HUES48 (cell line): ENCODE measurements at regions not wholly inside any gene's neighbourhood (a gene's known extent, or its start where the extent isn't known, plus 50 kb on each side); places are given as distances from the start of the nearest gene placed in this dataset.

ENCODE experiments used
- H3K27ac ChIP-seq: one replicate; pipeline ENCODE4 v1.7.0; 2013; ENCODE audit warnings: low read depth, low read length, inconsistent platforms
- H3K27me3 ChIP-seq: 2 replicates; pipeline ENCODE4 v1.6.1; 2013; ENCODE audit warnings: mild to moderate bottlenecking, low read length; ENCODE audit not compliant: control insufficient read depth, insufficient read depth
- H3K36me3 ChIP-seq: 2 replicates; pipeline ENCODE4 v1.6.1; 2013; ENCODE audit warnings: low read length; ENCODE audit not compliant: control insufficient read depth, insufficient read depth
- H3K4me1 ChIP-seq: 2 replicates; pipeline ENCODE4 v1.6.1; 2013; ENCODE audit warnings: mild to moderate bottlenecking, low read length; ENCODE audit not compliant: control insufficient read depth, insufficient read depth
- H3K4me3 ChIP-seq: 2 replicates; pipeline ENCODE4 v1.5.1; 2013; ENCODE audit warnings: mild to moderate bottlenecking, low read depth, low read length
- H3K9ac ChIP-seq: 2 replicates; pipeline ENCODE4 v1.6.1; 2013; ENCODE audit warnings: mild to moderate bottlenecking, low read depth, low read length, moderate library complexity
- H3K9me3 ChIP-seq: 2 replicates; pipeline ENCODE4 v1.6.1; 2013; ENCODE audit warnings: low read length; ENCODE audit not compliant: control insufficient read depth, insufficient read depth

- H3K27ac ChIP-seq: no peak overlapping the region
- no peaks in the 10 kb centered on the region for H3K36me3 ChIP-seq
- no peak overlapping the region for H3K9ac ChIP-seq
- H3K9me3 ChIP-seq: peaks cover 2% of the 10 kb centered on the region; the same call in 1 of the 2 replicates
- H3K4me3 ChIP-seq: no peak overlapping the region
- no peaks in the 10 kb centered on the region for H3K4me1 ChIP-seq
- no peaks in the 10 kb centered on the region for H3K27me3 ChIP-seq
These were observed 223.7 kb upstream of the SULF2 start for GRCh38 chr20:48008850-48009515.

- peaks cover 5% of the 10 kb centered on the region; the same call in 1 of the 2 replicates for H3K4me1 ChIP-seq
- H3K27ac ChIP-seq: no peak overlapping the region
These were observed 222.1 kb upstream of the SULF2 start for GRCh38 chr20:48007351-48007750.

GRCh38 chr20:48006036-48006833 is 221.0 kb upstream of the SULF2 start:
- Histone ChIP-seq H3K4me1 (peaks cover 6% of the 10 kb centered on the region; the same call in 1 of the 2 replicates), H3K9me3 (no peaks in the 10 kb centered on the region; the same call in 1 of the 2 replicates), H3K9ac (no peak overlapping the region), H3K4me3 (no peak overlapping the region), H3K27me3 (no peaks in the 10 kb centered on the region), H3K27ac (no peak overlapping the region), H3K36me3 (no peaks in the 10 kb centered on the region)

More at GRCh38 chr20:48007351-48007750, 222.1 kb upstream of the SULF2 start:
- Histone ChIP-seq H3K9ac (no peak overlapping the region), H3K36me3 (no peaks in the 10 kb centered on the region), H3K4me3 (no peak overlapping the region), H3K27me3 (no peaks in the 10 kb centered on the region), H3K9me3 (peaks cover 2% of the 10 kb centered on the region; the same call in 1 of the 2 replicates)

- Histone ChIP-seq H3K9ac (no peak overlapping the region), H3K4me3 (no peak overlapping the region), H3K36me3 (no peaks in the 10 kb centered on the region), H3K27me3 (no peaks in the 10 kb centered on the region), H3K4me1 (peaks cover 6% of the 10 kb centered on the region; the same call in 1 of the 2 replicates), H3K27ac (no peak overlapping the region), H3K9me3 (no peaks in the 10 kb centered on the region)
These were observed 217.7 kb upstream of the SULF2 start for GRCh38 chr20:48003021-48003420.

GRCh38 chr20:48002517-48002970 is 217.3 kb upstream of the SULF2 start:
- Histone ChIP-seq H3K4me3 (no peak overlapping the region), H3K9ac (no peak overlapping the region), H3K4me1 (peaks cover 6% of the 10 kb centered on the region; the same call in 1 of the 2 replicates), H3K27me3 (no peaks in the 10 kb centered on the region), H3K36me3 (no peaks in the 10 kb centered on the region), H3K27ac (no peak overlapping the region), H3K9me3 (no peaks in the 10 kb centered on the region)

- Histone ChIP-seq H3K27me3 (no peaks in the 10 kb centered on the region), H3K9ac (no peak overlapping the region), H3K9me3 (peaks cover 2% of the 10 kb centered on the region; the same call in 1 of the 2 replicates), H3K36me3 (no peaks in the 10 kb centered on the region), H3K4me3 (no peak overlapping the region), H3K4me1 (peaks cover 19% of the 10 kb centered on the region), H3K27ac (no peak overlapping the region)
These were observed 213.9 kb upstream of the SULF2 start for GRCh38 chr20:47999166-47999565.

GRCh38 chr20:47998736-47999135 is 213.5 kb upstream of the SULF2 start:
- Histone ChIP-seq H3K27me3 (no peaks in the 10 kb centered on the region), H3K4me1 (peaks cover 19% of the 10 kb centered on the region), H3K9me3 (peaks cover 6% of the 10 kb centered on the region), H3K9ac (no peak overlapping the region), H3K4me3 (no peak overlapping the region), H3K27ac (no peak overlapping the region), H3K36me3 (peaks cover 2% of the 10 kb centered on the region; the same call in 1 of the 2 replicates)

- peaks cover 23% of the 10 kb centered on the region for H3K4me1 ChIP-seq
- no peak overlapping the region for H3K9ac ChIP-seq
- H3K9me3 ChIP-seq: peaks cover 22% of the 10 kb centered on the region
- H3K27ac ChIP-seq: no peak overlapping the region
- no peak overlapping the region; the same call in 1 of the 2 replicates for H3K4me3 ChIP-seq
- no peaks in the 10 kb centered on the region for H3K27me3 ChIP-seq
- peaks cover 3% of the 10 kb centered on the region; the same call in 1 of the 2 replicates for H3K36me3 ChIP-seq
These were observed 210.4 kb upstream of the SULF2 start for GRCh38 chr20:47995661-47996060.

GRCh38 chr20:47993817-47994216 is 208.5 kb upstream of the SULF2 start:
- H3K9ac ChIP-seq: no peak overlapping the region
- no peaks in the 10 kb centered on the region for H3K27me3 ChIP-seq
- peaks cover 22% of the 10 kb centered on the region for H3K9me3 ChIP-seq
- no peak overlapping the region for H3K4me3 ChIP-seq
- H3K36me3 ChIP-seq: peaks cover 3% of the 10 kb centered on the region; the same call in 1 of the 2 replicates
- no peak overlapping the region for H3K27ac ChIP-seq
- peaks cover 23% of the 10 kb centered on the region for H3K4me1 ChIP-seq

- H3K9me3 ChIP-seq: peaks cover 22% of the 10 kb centered on the region
- no peak overlapping the region for H3K27ac ChIP-seq
- H3K4me3 ChIP-seq: no peak overlapping the region
- peaks cover 23% of the 10 kb centered on the region for H3K4me1 ChIP-seq
- no peak overlapping the region for H3K9ac ChIP-seq
- H3K36me3 ChIP-seq: peaks cover 3% of the 10 kb centered on the region; the same call in 1 of the 2 replicates
- no peaks in the 10 kb centered on the region for H3K27me3 ChIP-seq
These were observed 207.9 kb upstream of the SULF2 start for GRCh38 chr20:47993035-47993755.
